WI38 (cell line): ENCODE measurements at regions not wholly inside any gene's neighbourhood (a gene's known extent, or its start where the extent isn't known, plus 50 kb on each side); places are given as distances from the start of the nearest gene placed in this dataset.

ENCODE experiments used
- H3K4me3 ChIP-seq: 2 replicates; pipeline ENCODE4 v1.5.1; 2011; ENCODE audit warnings: low read depth, mild to moderate bottlenecking, control low read depth, low read length
- TF ChIP-seq, protein P1 (sequence below): IDR thresholded peaks from 2 replicates; pipeline ENCODE4 v1.5.1; 2012; ENCODE audit warnings: low read depth, mild to moderate bottlenecking, control low read depth, low read length

GRCh38 chr4:186449954-186450353 is 105.4 kb downstream of the MTNR1A start:
- TF ChIP-seq, protein P1, sequence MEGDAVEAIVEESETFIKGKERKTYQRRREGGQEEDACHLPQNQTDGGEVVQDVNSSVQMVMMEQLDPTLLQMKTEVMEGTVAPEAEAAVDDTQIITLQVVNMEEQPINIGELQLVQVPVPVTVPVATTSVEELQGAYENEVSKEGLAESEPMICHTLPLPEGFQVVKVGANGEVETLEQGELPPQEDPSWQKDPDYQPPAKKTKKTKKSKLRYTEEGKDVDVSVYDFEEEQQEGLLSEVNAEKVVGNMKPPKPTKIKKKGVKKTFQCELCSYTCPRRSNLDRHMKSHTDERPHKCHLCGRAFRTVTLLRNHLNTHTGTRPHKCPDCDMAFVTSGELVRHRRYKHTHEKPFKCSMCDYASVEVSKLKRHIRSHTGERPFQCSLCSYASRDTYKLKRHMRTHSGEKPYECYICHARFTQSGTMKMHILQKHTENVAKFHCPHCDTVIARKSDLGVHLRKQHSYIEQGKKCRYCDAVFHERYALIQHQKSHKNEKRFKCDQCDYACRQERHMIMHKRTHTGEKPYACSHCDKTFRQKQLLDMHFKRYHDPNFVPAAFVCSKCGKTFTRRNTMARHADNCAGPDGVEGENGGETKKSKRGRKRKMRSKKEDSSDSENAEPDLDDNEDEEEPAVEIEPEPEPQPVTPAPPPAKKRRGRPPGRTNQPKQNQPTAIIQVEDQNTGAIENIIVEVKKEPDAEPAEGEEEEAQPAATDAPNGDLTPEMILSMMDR, result no peak
- H3K4me3 ChIP-seq, result no peak overlapping the region

- H3K4me3 ChIP-seq, result no peak overlapping the region
- TF ChIP-seq, protein P1, result no peak
Observed at GRCh38 chr4:186445040-186445439, 110.3 kb downstream of the MTNR1A start.

DNA sequence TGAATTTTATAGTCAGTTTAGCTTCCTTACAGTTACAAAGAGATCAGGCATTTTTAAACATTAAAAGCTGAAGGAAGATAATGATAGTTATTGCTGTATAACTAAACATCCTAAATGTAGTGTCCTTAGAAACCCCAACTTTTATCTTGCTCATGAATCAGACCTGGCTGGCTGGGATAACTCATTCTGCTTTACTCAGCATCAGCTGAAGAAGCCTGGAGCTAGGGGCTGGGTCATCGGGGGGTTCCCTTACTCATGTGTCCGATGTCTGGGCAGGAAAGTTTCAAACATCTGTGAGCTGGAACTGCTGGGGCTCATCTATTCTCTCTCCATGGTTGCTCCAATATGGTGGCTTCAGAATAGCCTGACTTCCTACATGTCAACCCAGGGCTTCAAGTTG is 113.9 kb downstream of the MTNR1A start:
- TF ChIP-seq, protein P1, result no peak

DNA sequence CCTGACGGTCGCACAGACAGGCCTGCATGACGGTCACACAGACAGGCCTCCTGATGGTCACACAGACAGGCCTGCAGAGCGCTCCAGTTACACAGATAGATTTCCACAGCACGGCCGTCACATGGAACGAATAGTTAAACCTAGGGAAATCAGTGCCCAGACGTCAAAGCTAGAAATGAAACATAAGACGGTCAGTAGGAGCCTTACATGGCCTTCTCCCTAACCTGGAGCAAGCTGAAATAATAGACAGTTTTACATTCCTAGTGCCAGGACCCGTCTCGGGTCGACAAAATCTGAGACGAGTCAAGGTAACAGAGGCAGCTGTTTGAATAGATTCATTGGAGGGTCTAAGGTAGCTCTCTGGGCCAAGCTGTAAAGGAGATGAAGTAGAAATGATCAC is 126.9 kb downstream of the MTNR1A start:
- H3K4me3 ChIP-seq, result no peak overlapping the region
- TF ChIP-seq, protein P1, result no peak

More for the DNA sequence above, 113.9 kb downstream of the MTNR1A start:
- H3K4me3 ChIP-seq, result no peak overlapping the region

- TF ChIP-seq, protein P1, result no peak
Observed at GRCh38 chr4:186424745-186425144, 130.6 kb downstream of the MTNR1A start.

DNA sequence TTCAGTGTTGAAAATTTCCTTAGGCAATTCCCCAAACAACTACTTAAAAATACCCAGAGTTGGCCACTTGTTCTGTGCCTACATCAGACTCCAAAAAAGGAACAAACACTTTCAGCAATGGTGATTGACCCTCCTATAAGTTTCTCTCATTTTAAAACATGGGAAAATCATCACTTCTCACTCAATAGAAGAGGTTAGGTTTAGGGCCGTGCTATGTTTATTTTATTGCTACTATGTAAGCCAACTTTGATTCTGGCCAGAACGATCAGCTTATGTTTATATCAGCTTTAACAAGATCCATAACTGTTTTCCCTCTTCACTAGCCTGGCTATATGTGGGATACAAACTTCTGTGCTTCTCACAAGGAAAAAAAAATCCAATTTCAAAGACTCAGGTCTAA is 133.1 kb downstream of the MTNR1A start:
- TF ChIP-seq, protein P1, result no peak
- no peak overlapping the region for H3K4me3 ChIP-seq

More at GRCh38 chr4:186424745-186425144, 130.6 kb downstream of the MTNR1A start:
- H3K4me3 ChIP-seq, result no peak overlapping the region

DNA sequence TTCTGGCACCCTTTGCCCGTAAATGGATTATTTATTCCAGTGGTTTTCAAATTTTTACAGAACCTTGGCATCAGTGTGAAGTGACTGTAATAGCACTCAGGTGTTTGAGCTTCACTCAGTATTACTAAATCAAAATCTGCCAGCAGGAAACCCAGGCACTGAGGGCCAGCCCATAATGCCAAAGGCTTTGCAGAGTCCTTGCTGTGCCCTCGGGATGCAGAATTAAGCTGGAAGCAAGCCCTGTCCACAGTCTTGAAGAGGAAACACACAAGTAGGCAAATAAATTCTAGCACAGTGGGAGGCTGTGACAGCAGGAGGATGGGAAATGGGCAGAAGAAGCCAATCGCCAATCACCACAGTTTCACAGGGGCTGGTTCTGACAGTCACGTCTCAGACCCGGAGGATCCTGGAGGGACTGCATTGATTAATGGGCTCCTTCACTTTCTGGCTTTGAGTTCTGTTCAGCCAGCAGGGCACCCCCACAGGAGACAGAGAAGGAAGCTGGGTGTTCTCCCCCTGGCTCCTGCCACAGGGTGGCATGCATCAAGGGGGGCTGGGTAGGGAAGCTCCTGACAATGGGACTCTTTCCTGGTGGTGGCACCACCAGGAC is 138.8 kb downstream of the MTNR1A start:
- TF ChIP-seq, protein P1, result no peak
- no peak overlapping the region for H3K4me3 ChIP-seq
